Activated CD4-positive, alpha-beta T cell treated with anti-CD3 and anti-CD28 coated beads, Interleukin-2, amount 10 ng/mL, durations not matched to agents 7 days and 5 days (primary cell): ENCODE measurements at regions not wholly inside any gene's neighbourhood (a gene's known extent, or its start where the extent isn't known, plus 50 kb on each side); places are given as distances from the start of the nearest gene placed in this dataset.

Experiments
- CTCF ChIA-PET: fragments of 350-600 bp; sonication (Branson Sonifier 250); formaldehyde crosslinking; loops from one replicate; lab custom pipeline; 2021; ENCODE audit warnings: antibody characterized with exemption; lab: Charles Lee
- POLR2A ChIA-PET: fragments of 350-600 bp; sonication (Branson Sonifier 250); formaldehyde crosslinking; loops from one replicate; lab custom pipeline; 2021; ENCODE audit warnings: antibody characterized with exemption; lab: Charles Lee
- DNase-seq: peaks from one replicate; pipeline ENCODE4 v3.0.0-alpha.2; 2020
- H3K27ac Mint-ChIP-seq: one replicate; pipeline ENCODE4 v1.8.0; 2021; ENCODE audit warnings: mild to moderate bottlenecking, moderate library complexity, mixed read lengths
- H3K27me3 Mint-ChIP-seq: one replicate; pipeline ENCODE4 v1.8.0; 2021; ENCODE audit warnings: mixed read lengths
- H3K36me3 Mint-ChIP-seq: one replicate; pipeline ENCODE4 v1.8.0; 2021; ENCODE audit warnings: low read depth, mixed read lengths
- H3K4me1 Mint-ChIP-seq: one replicate; pipeline ENCODE4 v1.8.0; 2021; ENCODE audit warnings: mixed read lengths
- H3K4me3 Mint-ChIP-seq: one replicate; pipeline ENCODE4 v1.8.0; 2021; ENCODE audit warnings: mild to moderate bottlenecking, moderate library complexity, mixed read lengths
- H3K9me3 Mint-ChIP-seq: one replicate; pipeline ENCODE4 v1.8.0; 2021; ENCODE audit warnings: mixed read lengths

GRCh38 chr6:114735025-114735735 lies 392.4 kb upstream of the HS3ST5 start:
- no peak overlapping the region for H3K27ac Mint-ChIP-seq
- H3K4me3 Mint-ChIP-seq = no peak overlapping the region
- DNase-seq = no peak
- H3K36me3 Mint-ChIP-seq = no peaks in the 10 kb centered on the region
- POLR2A ChIA-PET = no interaction called here
- no peaks in the 10 kb centered on the region for H3K9me3 Mint-ChIP-seq
- no peaks in the 10 kb centered on the region for H3K4me1 Mint-ChIP-seq
- CTCF ChIA-PET = no interaction called here
- H3K27me3 Mint-ChIP-seq = no peaks in the 10 kb centered on the region

DNA sequence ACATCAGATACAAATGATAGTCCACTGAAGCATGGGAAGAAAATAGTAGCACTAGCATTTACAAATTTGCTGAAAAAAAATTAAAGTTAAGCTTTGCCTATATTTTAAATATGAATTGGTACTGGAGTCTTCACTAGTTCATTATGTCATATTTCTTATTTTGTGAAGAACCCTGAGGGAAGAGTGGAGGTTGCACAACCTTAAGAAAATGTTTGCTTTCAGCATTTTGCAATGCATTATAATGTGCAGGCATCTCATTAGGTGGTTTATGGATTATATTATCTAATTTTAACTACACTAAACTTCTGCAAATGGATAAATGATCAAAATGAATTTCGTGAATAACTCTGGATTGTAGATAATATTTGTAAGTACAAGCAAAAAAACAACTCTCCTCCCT lies 390.8 kb upstream of the HS3ST5 start:
- no peak overlapping the region for H3K4me3 Mint-ChIP-seq
- POLR2A ChIA-PET = no interaction called here
- no peak for DNase-seq
- no peaks in the 10 kb centered on the region for H3K27me3 Mint-ChIP-seq
- CTCF ChIA-PET = no interaction called here
- no peaks in the 10 kb centered on the region for H3K36me3 Mint-ChIP-seq
- no peaks in the 10 kb centered on the region for H3K4me1 Mint-ChIP-seq
- H3K27ac Mint-ChIP-seq = no peak overlapping the region
- H3K9me3 Mint-ChIP-seq = no peaks in the 10 kb centered on the region

GRCh38 chr6:114718716-114719270 lies 376.0 kb upstream of the HS3ST5 start:
- CTCF ChIA-PET = no interaction called here
- Mint-ChIP-seq H3K27ac (no peak overlapping the region), H3K36me3 (no peaks in the 10 kb centered on the region), H3K4me3 (no peak overlapping the region), H3K4me1 (no peaks in the 10 kb centered on the region), H3K9me3 (no peaks in the 10 kb centered on the region), H3K27me3 (no peaks in the 10 kb centered on the region)
- DNase-seq = no peak
- POLR2A ChIA-PET = no interaction called here

DNA sequence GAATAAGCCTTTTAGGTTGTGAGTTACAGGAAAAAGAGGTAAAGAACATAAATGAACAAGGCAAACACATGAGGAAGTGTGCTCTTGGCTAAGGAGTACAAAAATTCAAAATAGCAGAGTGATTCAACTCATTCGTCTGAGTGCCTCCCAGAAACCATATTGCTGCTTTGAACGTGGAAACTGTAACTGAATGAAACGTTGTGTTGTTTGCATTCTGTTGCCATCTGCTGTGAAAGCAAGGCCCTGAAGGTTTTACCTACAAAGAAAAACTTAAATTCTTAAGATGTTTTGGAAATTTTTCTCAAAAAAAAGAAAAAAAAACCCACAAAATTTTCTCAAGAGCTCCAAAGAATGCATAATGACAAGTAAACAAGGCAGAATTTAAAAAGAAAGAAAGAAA lies 375.4 kb upstream of the HS3ST5 start:
- ChIA-PET POLR2A (no interaction called here), CTCF (no interaction called here)
- Mint-ChIP-seq H3K9me3 (no peaks in the 10 kb centered on the region), H3K4me3 (no peak overlapping the region), H3K27ac (no peak overlapping the region), H3K4me1 (no peaks in the 10 kb centered on the region), H3K27me3 (no peaks in the 10 kb centered on the region), H3K36me3 (no peaks in the 10 kb centered on the region)
- DNase-seq = no peak

- no peaks in the 10 kb centered on the region for H3K27me3 Mint-ChIP-seq
- no peaks in the 10 kb centered on the region for H3K4me1 Mint-ChIP-seq
- ChIA-PET POLR2A (no interaction called here), CTCF (interaction anchor here (0.6 kb wide), 1 partner anchor 887 kb away, joined by 3 read pairs; no protein-coding TSS in a partner anchor)
- no peak overlapping the region for H3K27ac Mint-ChIP-seq
- no peak overlapping the region for H3K4me3 Mint-ChIP-seq
- H3K36me3 Mint-ChIP-seq = no peaks in the 10 kb centered on the region
- no peaks in the 10 kb centered on the region for H3K9me3 Mint-ChIP-seq
- no peak for DNase-seq
Measured at GRCh38 chr6:114714836-114715507, 372.1 kb upstream of the HS3ST5 start.

GRCh38 chr6:114713690-114714089 lies 370.9 kb upstream of the HS3ST5 start:
- Mint-ChIP-seq H3K36me3 (no peaks in the 10 kb centered on the region), H3K4me1 (no peaks in the 10 kb centered on the region), H3K27ac (no peak overlapping the region), H3K9me3 (peaks cover 3% of the 10 kb centered on the region), H3K27me3 (no peaks in the 10 kb centered on the region), H3K4me3 (no peak overlapping the region)
- no peak for DNase-seq
- ChIA-PET POLR2A (no interaction called here), CTCF (no interaction called here)

DNA sequence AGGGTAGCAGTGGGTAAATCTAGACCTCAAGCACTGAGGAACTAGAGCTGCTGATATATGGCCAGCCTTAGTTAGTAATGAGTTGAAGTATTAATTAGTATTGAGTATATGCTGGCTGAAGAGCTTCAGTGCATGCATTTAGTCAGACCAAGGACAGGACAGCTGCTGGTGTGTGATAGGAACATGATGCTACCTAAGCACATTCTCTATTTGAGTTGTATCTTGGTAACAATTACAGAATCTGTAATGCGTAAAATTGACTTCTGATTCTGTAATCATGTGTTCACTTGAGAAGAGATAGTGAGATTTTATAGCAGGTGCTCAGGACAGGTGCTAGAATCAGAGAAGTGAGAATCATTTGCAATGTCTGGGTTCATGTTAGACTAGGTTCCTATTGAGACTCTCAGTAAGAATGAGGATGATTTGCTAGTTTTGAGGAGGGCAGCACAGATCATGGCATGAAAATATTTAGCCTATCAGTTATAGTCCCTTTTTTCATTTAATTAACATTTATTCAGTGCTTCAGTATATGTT lies 369.4 kb upstream of the HS3ST5 start:
- POLR2A ChIA-PET = no interaction called here
- Mint-ChIP-seq H3K9me3 (peaks cover 3% of the 10 kb centered on the region), H3K36me3 (no peaks in the 10 kb centered on the region), H3K4me3 (no peak overlapping the region), H3K27ac (no peak overlapping the region), H3K27me3 (no peaks in the 10 kb centered on the region), H3K4me1 (no peaks in the 10 kb centered on the region)
- CTCF ChIA-PET = no interaction called here
- DNase-seq = no peak

DNA sequence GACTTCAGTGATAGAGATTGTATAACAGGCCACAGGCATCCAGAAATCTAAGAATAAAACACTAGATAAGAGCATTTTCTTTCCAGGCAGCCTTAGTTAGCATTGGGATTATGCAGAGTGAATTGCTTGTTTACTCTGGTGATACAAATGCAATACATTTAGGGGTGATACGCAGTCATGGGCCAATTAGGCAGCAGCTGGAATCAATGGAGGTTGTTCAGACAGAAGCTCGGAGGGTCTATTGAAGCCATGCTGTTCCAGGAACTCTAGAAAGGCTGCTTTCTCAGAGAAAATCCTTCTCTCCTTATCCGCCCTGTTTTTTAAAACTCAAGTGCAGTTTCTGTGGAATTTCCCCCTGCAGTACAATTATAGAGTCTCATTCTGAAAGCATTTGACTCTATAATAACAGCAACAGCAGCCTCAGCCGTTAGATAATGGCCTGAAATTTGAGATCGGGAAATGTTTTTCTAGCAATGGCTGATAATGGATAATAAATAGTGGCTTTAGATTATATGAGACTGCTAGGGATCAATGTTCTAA lies 364.3 kb upstream of the HS3ST5 start:
- H3K27ac Mint-ChIP-seq = no peak overlapping the region
- POLR2A ChIA-PET = no interaction called here
- peaks cover 3% of the 10 kb centered on the region for H3K9me3 Mint-ChIP-seq
- CTCF ChIA-PET = no interaction called here
- no peaks in the 10 kb centered on the region for H3K27me3 Mint-ChIP-seq
- H3K36me3 Mint-ChIP-seq = no peaks in the 10 kb centered on the region
- H3K4me1 Mint-ChIP-seq = no peaks in the 10 kb centered on the region
- no peak overlapping the region for H3K4me3 Mint-ChIP-seq
- no peak for DNase-seq

- Mint-ChIP-seq H3K27me3 (no peaks in the 10 kb centered on the region), H3K4me1 (no peaks in the 10 kb centered on the region), H3K9me3 (no peaks in the 10 kb centered on the region), H3K36me3 (no peaks in the 10 kb centered on the region), H3K27ac (no peak overlapping the region), H3K4me3 (no peak overlapping the region)
- no peak for DNase-seq
- ChIA-PET POLR2A (no interaction called here), CTCF (no interaction called here)
Measured at GRCh38 chr6:114690625-114691024, 347.8 kb upstream of the HS3ST5 start.

DNA sequence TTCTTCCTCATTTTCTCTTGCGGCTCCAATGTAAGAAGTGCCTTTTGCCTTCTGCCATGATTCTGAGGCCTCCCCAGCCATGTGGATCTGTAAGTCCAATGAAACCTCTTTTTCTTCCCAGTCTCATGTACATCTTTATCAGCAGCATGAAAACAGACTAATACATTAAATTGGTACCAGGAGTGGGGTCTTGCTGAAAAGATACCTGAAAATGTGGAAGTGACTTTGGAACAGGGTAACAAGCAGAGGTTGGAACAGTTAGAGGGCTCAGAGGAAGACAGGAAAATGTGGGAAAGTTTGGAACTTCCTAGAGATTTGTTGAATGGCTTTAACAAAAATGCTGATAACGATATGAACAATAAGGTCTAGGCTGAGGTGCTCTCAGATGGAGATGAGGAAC lies 316.7 kb upstream of the HS3ST5 start:
- H3K4me3 Mint-ChIP-seq = no peak overlapping the region
- POLR2A ChIA-PET = no interaction called here
- H3K4me1 Mint-ChIP-seq = no peaks in the 10 kb centered on the region

GRCh38 chr6:114651611-114652010 lies 308.8 kb upstream of the HS3ST5 start:
- Mint-ChIP-seq H3K36me3 (no peaks in the 10 kb centered on the region), H3K27me3 (no peaks in the 10 kb centered on the region), H3K9me3 (no peaks in the 10 kb centered on the region), H3K4me1 (no peaks in the 10 kb centered on the region), H3K27ac (no peak overlapping the region), H3K4me3 (no peak overlapping the region)
- POLR2A ChIA-PET = no interaction called here
- no peak for DNase-seq
- CTCF ChIA-PET = no interaction called here

More for the DNA sequence above, 316.7 kb upstream of the HS3ST5 start:
- Mint-ChIP-seq H3K9me3 (peaks cover 21% of the 10 kb centered on the region), H3K36me3 (no peaks in the 10 kb centered on the region), H3K27ac (no peak overlapping the region), H3K27me3 (no peaks in the 10 kb centered on the region)
- DNase-seq = no peak
- CTCF ChIA-PET = no interaction called here

- no peaks in the 10 kb centered on the region for H3K27me3 Mint-ChIP-seq
- no peaks in the 10 kb centered on the region for H3K9me3 Mint-ChIP-seq
- no peak for DNase-seq
- POLR2A ChIA-PET = no interaction called here
- H3K4me3 Mint-ChIP-seq = no peak overlapping the region
- H3K4me1 Mint-ChIP-seq = no peaks in the 10 kb centered on the region
- H3K36me3 Mint-ChIP-seq = no peaks in the 10 kb centered on the region
- no peak overlapping the region for H3K27ac Mint-ChIP-seq
- CTCF ChIA-PET = no interaction called here
Measured at GRCh38 chr6:114650891-114651290, 308.1 kb upstream of the HS3ST5 start.

- CTCF ChIA-PET = no interaction called here
- DNase-seq = no peak
- POLR2A ChIA-PET = no interaction called here
- H3K9me3 Mint-ChIP-seq = peaks cover 4% of the 10 kb centered on the region
- no peak overlapping the region for H3K27ac Mint-ChIP-seq
- H3K4me3 Mint-ChIP-seq = no peak overlapping the region
- no peaks in the 10 kb centered on the region for H3K4me1 Mint-ChIP-seq
- H3K27me3 Mint-ChIP-seq = no peaks in the 10 kb centered on the region
- no peaks in the 10 kb centered on the region for H3K36me3 Mint-ChIP-seq
Measured at GRCh38 chr6:114649298-114649697, 306.5 kb upstream of the HS3ST5 start.
